MG63 (cell line): ENCODE measurements at regions not wholly inside any gene's neighbourhood (a gene's known extent, or its start where the extent isn't known, plus 50 kb on each side); places are given as distances from the start of the nearest gene placed in this dataset.
"Not testable (repeated sequence)": the region's sequence is repeated elsewhere in the genome, so short reads cannot be mapped to it uniquely, and the experiment has no call there.

ENCODE experiments used
- DNase-seq: peaks from one replicate; pipeline ENCODE4 v3.0.0-alpha.2; 2020
- H3K27me3 ChIP-seq: fragments of 250-450 bp; sonication (Bioruptor Pico); 2 replicates; pipeline ENCODE4 v1.5.1; 2020; ENCODE audit warnings: mild to moderate bottlenecking, moderate library complexity
- H3K36me3 ChIP-seq: fragments of 250-450 bp; sonication (Bioruptor Pico); 2 replicates; pipeline ENCODE4 v1.5.1; 2020; ENCODE audit warnings: mild to moderate bottlenecking, moderate library complexity
- H3K4me3 ChIP-seq: fragments of 250-450 bp; sonication (Bioruptor Pico); 2 replicates; pipeline ENCODE4 v1.5.1; 2020; ENCODE audit warnings: mild to moderate bottlenecking, moderate library complexity
- H3K9me3 ChIP-seq: fragments of 250-450 bp; sonication (Bioruptor Pico); 2 replicates; pipeline ENCODE4 v1.5.1; 2020; ENCODE audit warnings: mild to moderate bottlenecking, moderate library complexity

- Histone ChIP-seq H3K9me3 (no peaks in the 10 kb centered on the region), H3K27me3 (no peaks in the 10 kb centered on the region), H3K4me3 (no peak overlapping the region), H3K36me3 (no peaks in the 10 kb centered on the region)
- no peak for DNase-seq
These were observed 222.4 kb upstream of the NR3C2 start for GRCh38 chr4:148664636-148665035.

- no peak overlapping the region for H3K4me3 ChIP-seq
- DNase-seq, result no peak
- no peaks in the 10 kb centered on the region for H3K36me3 ChIP-seq
- no peaks in the 10 kb centered on the region for H3K27me3 ChIP-seq
- no peaks in the 10 kb centered on the region for H3K9me3 ChIP-seq
These were observed 211.9 kb upstream of the NR3C2 start for GRCh38 chr4:148654131-148654530.

- DNase-seq, result no peak
- Histone ChIP-seq H3K27me3 (no peaks in the 10 kb centered on the region), H3K9me3 (no peaks in the 10 kb centered on the region), H3K4me3 (no peak overlapping the region), H3K36me3 (no peaks in the 10 kb centered on the region)
These were observed 211.5 kb upstream of the NR3C2 start for GRCh38 chr4:148653681-148654080.

DNA sequence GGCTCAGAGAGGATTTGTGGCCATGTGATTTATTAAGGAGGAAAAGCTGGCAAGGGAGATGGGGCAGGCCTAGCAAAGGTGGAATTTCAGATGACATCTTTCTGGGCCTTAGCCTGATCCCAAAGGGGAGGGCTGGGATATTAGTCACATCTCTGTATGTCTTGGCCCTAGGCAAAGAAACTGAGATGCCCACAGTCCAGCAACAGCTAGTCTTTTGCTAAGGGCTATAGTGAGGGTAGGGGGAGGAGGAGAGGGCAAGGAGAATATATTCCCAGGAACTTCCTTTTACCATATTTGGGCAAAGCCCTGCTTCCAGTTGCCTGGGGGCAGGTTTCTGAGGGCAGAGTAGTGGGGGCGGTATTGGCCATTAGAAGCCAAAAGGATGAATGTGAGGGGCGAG is 209.8 kb upstream of the NR3C2 start:
- no peaks in the 10 kb centered on the region for H3K27me3 ChIP-seq
- no peak for DNase-seq
- H3K36me3 ChIP-seq, result no peaks in the 10 kb centered on the region
- no peaks in the 10 kb centered on the region for H3K9me3 ChIP-seq
- H3K4me3 ChIP-seq, result no peak overlapping the region

- Histone ChIP-seq H3K27me3 (no peaks in the 10 kb centered on the region), H3K4me3 (no peak overlapping the region), H3K36me3 (no peaks in the 10 kb centered on the region), H3K9me3 (no peaks in the 10 kb centered on the region)
- no peak for DNase-seq
These were observed 207.6 kb upstream of the NR3C2 start for GRCh38 chr4:148649652-148650331.

- DNase-seq, result no peak
- Histone ChIP-seq H3K9me3 (no peaks in the 10 kb centered on the region), H3K36me3 (no peaks in the 10 kb centered on the region), H3K4me3 (no peak overlapping the region), H3K27me3 (no peaks in the 10 kb centered on the region)
These were observed 201.6 kb upstream of the NR3C2 start for GRCh38 chr4:148643851-148644250.

GRCh38 chr4:148642907-148643306 is 200.7 kb upstream of the NR3C2 start:
- DNase-seq, result no peak
- Histone ChIP-seq H3K9me3 (no peaks in the 10 kb centered on the region), H3K27me3 (no peaks in the 10 kb centered on the region), H3K36me3 (no peaks in the 10 kb centered on the region), H3K4me3 (no peak overlapping the region)

- H3K27me3 ChIP-seq, H3K9me3 ChIP-seq, H3K36me3 ChIP-seq, DNase-seq, H3K4me3 ChIP-seq: not testable (repeated sequence)
These were observed 195.9 kb upstream of the NR3C2 start for GRCh38 chr4:148638079-148638478.

GRCh38 chr4:148637453-148637852 is 195.2 kb upstream of the NR3C2 start:
- DNase-seq, H3K4me3 ChIP-seq, H3K9me3 ChIP-seq, H3K36me3 ChIP-seq, H3K27me3 ChIP-seq: not testable (repeated sequence)

GRCh38 chr4:148634476-148634875 is 192.3 kb upstream of the NR3C2 start:
- DNase-seq, result no peak
- no peaks in the 10 kb centered on the region for H3K27me3 ChIP-seq
- no peaks in the 10 kb centered on the region for H3K36me3 ChIP-seq
- H3K9me3 ChIP-seq, result no peaks in the 10 kb centered on the region
- no peak overlapping the region for H3K4me3 ChIP-seq

DNA sequence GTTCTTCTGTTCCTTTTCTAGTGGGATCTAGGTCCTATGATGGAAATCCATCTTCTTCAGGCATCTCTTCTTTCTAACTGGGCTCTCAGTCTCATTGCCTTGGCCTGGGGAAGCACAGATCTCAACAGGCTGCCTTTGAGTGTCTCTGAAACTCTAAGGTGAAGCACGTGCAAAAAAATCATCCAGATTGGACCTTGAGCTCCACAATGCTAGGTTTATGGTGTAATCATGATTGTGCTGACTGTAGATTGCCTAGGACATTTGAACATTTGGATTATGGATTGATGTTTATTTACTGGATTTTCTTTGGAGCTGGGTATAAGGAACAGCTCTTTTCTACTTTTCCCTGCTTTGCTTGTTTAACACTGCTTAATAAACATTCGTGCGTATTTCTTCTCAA is 191.5 kb upstream of the NR3C2 start:
- Histone ChIP-seq H3K9me3 (no peaks in the 10 kb centered on the region), H3K27me3 (no peaks in the 10 kb centered on the region), H3K36me3 (no peaks in the 10 kb centered on the region), H3K4me3 (no peak overlapping the region)
- DNase-seq, result no peak

- Histone ChIP-seq H3K36me3 (no peaks in the 10 kb centered on the region), H3K27me3 (no peaks in the 10 kb centered on the region), H3K4me3 (no peak overlapping the region), H3K9me3 (no peaks in the 10 kb centered on the region)
- no peak for DNase-seq
These were observed 190.3 kb upstream of the NR3C2 start for GRCh38 chr4:148632476-148632875.

- H3K4me3 ChIP-seq, result no peak overlapping the region
- no peaks in the 10 kb centered on the region for H3K9me3 ChIP-seq
- H3K36me3 ChIP-seq, result no peaks in the 10 kb centered on the region
- no peak for DNase-seq
- no peaks in the 10 kb centered on the region for H3K27me3 ChIP-seq
These were observed 187.8 kb upstream of the NR3C2 start for GRCh38 chr4:148630051-148630450.

DNA sequence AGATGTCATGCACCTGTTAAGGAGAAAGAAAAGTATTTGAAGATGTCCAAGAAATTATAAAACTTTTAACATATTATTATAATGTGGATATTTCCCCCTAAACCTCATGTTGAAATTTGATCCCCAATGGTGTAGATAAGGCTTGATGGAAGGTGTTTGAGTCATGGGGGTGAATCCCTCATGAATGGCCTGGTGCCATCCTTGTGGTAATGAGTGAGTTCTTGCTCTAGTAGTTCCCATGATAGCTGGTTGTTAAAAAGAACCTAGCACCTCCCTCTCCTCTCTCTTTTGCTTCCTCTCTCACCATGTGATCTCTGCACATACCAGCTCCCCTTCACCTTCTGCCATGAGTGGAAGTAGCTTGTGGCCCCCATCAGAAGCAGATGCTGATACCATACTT is 176.6 kb upstream of the NR3C2 start:
- Histone ChIP-seq H3K36me3 (no peaks in the 10 kb centered on the region), H3K4me3 (no peak overlapping the region), H3K9me3 (no peaks in the 10 kb centered on the region), H3K27me3 (no peaks in the 10 kb centered on the region)
- DNase-seq, result no peak

- Histone ChIP-seq H3K27me3 (no peaks in the 10 kb centered on the region), H3K4me3 (no peak overlapping the region), H3K36me3 (no peaks in the 10 kb centered on the region), H3K9me3 (no peaks in the 10 kb centered on the region)
- no peak for DNase-seq
These were observed 166.8 kb upstream of the NR3C2 start for GRCh38 chr4:148608968-148609367.

DNA sequence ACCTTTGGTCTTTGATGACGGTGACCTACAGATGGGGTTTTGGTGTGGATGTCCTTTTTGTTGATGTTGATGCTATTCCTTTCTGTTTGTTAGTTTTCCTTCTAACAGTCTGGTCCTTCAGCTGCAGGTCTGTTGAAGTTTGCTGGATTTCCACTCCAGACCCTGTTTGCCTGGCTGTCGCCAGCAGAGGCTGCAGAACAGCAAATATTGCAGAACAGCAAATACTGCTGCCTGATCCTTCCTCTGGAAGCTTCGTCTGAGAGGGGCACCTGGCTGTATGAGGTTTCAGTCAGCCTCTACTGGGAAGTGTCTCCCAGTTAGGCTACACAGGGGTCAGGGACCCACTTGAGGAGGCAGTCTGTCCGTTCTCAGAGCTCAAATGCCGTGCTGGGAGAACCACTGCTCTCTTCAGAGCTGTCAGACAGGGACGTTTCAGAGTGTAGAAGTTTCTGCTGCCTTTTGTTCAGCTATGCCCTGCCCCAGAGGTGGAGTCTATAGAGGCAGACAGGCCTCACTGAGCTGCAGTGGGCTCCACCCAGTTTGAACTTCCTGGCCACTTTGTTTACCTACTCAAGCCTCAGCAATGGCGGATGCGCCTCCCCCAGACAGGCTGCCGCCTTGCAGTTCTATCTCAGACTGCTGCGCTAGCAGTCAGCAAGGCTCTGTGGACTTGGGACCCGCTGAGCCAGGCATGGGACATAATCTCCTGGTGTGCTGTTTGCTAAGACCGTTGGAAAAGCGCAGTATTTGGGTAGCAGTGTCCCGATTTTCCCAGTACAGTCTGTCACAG is 156.4 kb upstream of the NR3C2 start:
- not testable (repeated sequence) for H3K27me3 ChIP-seq

GRCh38 chr4:148589182-148589581 is 147.0 kb upstream of the NR3C2 start:
- H3K36me3 ChIP-seq, result no peaks in the 10 kb centered on the region
- no peak for DNase-seq
- H3K9me3 ChIP-seq, result no peaks in the 10 kb centered on the region
- no peak overlapping the region for H3K4me3 ChIP-seq
- no peaks in the 10 kb centered on the region for H3K27me3 ChIP-seq

More for the DNA sequence above, 156.4 kb upstream of the NR3C2 start:
- H3K4me3 ChIP-seq, H3K36me3 ChIP-seq, H3K9me3 ChIP-seq, DNase-seq: not testable (repeated sequence)

GRCh38 chr4:148575577-148575976 is 133.4 kb upstream of the NR3C2 start:
- no peak for DNase-seq
- no peak overlapping the region for H3K4me3 ChIP-seq
- no peaks in the 10 kb centered on the region for H3K9me3 ChIP-seq
- no peaks in the 10 kb centered on the region for H3K36me3 ChIP-seq
- no peaks in the 10 kb centered on the region for H3K27me3 ChIP-seq
